ENCODE measurements at regions not wholly inside any gene's neighbourhood (a gene's known extent, or its start where the extent isn't known, plus 50 kb on each side); places are given as distances from the start of the nearest gene placed in this dataset.
"Not testable (repeated sequence)": the region's sequence is repeated elsewhere in the genome, so short reads cannot be mapped to it uniquely, and the experiment has no call there.

DNA sequence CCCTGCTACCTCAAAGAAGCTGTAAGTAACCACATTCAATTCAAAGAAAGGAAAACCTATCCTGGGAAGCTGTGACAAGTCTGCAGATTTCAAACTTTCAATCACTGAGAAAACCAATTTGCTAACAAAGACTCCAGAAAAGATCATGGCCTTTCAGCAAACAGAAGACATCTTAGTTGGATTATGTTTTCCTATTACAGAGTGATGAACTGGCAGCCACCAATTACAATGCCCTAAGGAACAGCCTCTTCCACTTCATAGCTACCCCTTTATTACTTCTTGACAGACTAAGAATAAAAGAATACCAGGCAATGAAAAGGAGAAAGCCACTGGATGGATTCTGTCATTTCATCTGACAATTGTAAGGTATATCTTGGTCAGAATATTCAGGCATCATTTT lies 128.2 kb upstream of the RASEF start:
- intact Hi-C loops (cut with micrococcal nuclease) = no loop called here
- DNase-seq (ENCODE audit: low spot score) = no peak
- H3K27ac Mint-ChIP-seq = no peak overlapping the region
- no peak overlapping the region for H3K4me3 Mint-ChIP-seq
- no peaks in the 10 kb centered on the region for H3K36me3 Mint-ChIP-seq (ENCODE audit: low read depth)
- H3K27me3 Mint-ChIP-seq (ENCODE audit: insufficient read depth) = peaks cover 2% of the 10 kb centered on the region
- H3K4me1 Mint-ChIP-seq (ENCODE audit: low read depth) = no peaks in the 10 kb centered on the region
- no peaks in the 10 kb centered on the region for H3K9me3 Mint-ChIP-seq

- H3K36me3 Mint-ChIP-seq (ENCODE audit: low read depth); H3K4me1 Mint-ChIP-seq (ENCODE audit: low read depth); intact Hi-C loops (cut with micrococcal nuclease); H3K4me3 Mint-ChIP-seq; H3K27me3 Mint-ChIP-seq (ENCODE audit: insufficient read depth); H3K9me3 Mint-ChIP-seq; H3K27ac Mint-ChIP-seq; DNase-seq (ENCODE audit: low spot score): not testable (repeated sequence)
These were observed 126.1 kb upstream of the RASEF start for GRCh38 chr9:83189026-83189425.

GRCh38 chr9:83188277-83188676 lies 125.3 kb upstream of the RASEF start:
- H3K4me1 Mint-ChIP-seq (ENCODE audit: low read depth) = no peaks in the 10 kb centered on the region
- H3K9me3 Mint-ChIP-seq = no peaks in the 10 kb centered on the region
- no peak for DNase-seq (ENCODE audit: low spot score)
- intact Hi-C loops (cut with micrococcal nuclease) = no loop called here
- no peaks in the 10 kb centered on the region for H3K36me3 Mint-ChIP-seq (ENCODE audit: low read depth)
- H3K27ac Mint-ChIP-seq = no peak overlapping the region
- no peaks in the 10 kb centered on the region for H3K27me3 Mint-ChIP-seq (ENCODE audit: insufficient read depth)
- H3K4me3 Mint-ChIP-seq = no peak overlapping the region

DNA sequence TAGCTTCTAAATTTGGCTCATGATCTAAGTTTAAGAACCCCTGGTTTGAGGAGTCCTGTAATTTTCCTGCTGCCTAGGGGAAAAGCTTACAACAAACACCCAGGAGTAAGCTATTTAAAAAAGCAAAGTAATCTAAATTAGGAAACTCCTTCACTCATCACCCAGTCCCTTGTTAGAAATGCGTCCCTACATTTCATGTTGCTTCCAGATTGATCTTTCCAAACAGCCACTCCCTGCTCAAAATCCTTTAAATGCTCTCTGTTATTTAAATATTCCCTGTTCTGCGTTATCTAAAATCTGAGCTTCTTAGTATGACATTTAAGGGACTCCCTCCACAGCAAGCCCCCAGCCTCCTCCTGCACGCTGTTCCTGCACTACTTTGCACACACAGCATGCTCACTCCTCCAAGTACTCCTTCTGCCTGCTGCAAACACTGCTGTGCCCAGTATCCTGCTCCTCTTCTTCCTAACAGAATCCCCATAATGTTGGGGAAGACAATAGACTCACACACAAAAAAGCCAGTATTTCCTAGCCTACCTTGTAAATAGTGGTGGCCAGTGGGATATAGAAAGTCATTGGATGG lies 123.3 kb upstream of the RASEF start:
- no peak for DNase-seq (ENCODE audit: low spot score)
- Mint-ChIP-seq H3K36me3 (ENCODE audit: low read depth) (no peaks in the 10 kb centered on the region), H3K9me3 (no peaks in the 10 kb centered on the region), H3K4me3 (no peak overlapping the region), H3K4me1 (ENCODE audit: low read depth) (no peaks in the 10 kb centered on the region), H3K27me3 (ENCODE audit: insufficient read depth) (no peaks in the 10 kb centered on the region), H3K27ac (no peak overlapping the region)
- intact Hi-C loops (cut with micrococcal nuclease) = no loop called here

GRCh38 chr9:83185488-83186154 lies 122.7 kb upstream of the RASEF start:
- H3K27me3 Mint-ChIP-seq (ENCODE audit: insufficient read depth) = no peaks in the 10 kb centered on the region
- intact Hi-C loops (cut with micrococcal nuclease) = no loop called here
- no peak for DNase-seq (ENCODE audit: low spot score)
- H3K4me3 Mint-ChIP-seq = no peak overlapping the region
- no peaks in the 10 kb centered on the region for H3K36me3 Mint-ChIP-seq (ENCODE audit: low read depth)
- no peak overlapping the region for H3K27ac Mint-ChIP-seq
- no peaks in the 10 kb centered on the region for H3K9me3 Mint-ChIP-seq
- H3K4me1 Mint-ChIP-seq (ENCODE audit: low read depth) = no peaks in the 10 kb centered on the region

DNA sequence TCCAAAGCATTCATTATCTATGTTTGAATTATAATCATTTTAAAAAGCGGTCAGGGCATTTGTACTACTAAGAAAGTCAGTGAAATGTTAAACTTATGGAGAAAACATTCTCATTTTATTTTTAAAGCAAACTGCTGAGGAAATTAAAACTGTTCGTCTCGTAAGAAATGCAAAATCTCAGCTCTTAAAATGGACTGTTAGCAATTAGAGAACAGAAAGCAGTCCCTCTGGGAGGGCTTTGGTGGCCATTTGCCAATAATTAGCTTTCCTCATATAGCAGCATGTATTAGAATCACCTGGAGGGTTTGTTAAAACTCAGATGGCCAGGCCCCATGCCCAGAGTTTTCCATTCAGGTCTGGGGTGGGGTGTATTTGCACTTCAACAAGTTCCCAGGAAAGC lies 120.7 kb upstream of the RASEF start:
- Mint-ChIP-seq H3K36me3 (ENCODE audit: low read depth) (no peaks in the 10 kb centered on the region), H3K27ac (no peak overlapping the region), H3K9me3 (no peaks in the 10 kb centered on the region), H3K4me3 (no peak overlapping the region), H3K4me1 (ENCODE audit: low read depth) (no peaks in the 10 kb centered on the region), H3K27me3 (ENCODE audit: insufficient read depth) (no peaks in the 10 kb centered on the region)
- intact Hi-C loops (cut with micrococcal nuclease) = no loop called here
- no peak for DNase-seq (ENCODE audit: low spot score)

GRCh38 chr9:83182071-83182470 lies 119.1 kb upstream of the RASEF start:
- Mint-ChIP-seq H3K27ac (no peak overlapping the region), H3K9me3 (peaks cover 6% of the 10 kb centered on the region), H3K4me1 (ENCODE audit: low read depth) (no peaks in the 10 kb centered on the region), H3K4me3 (no peak overlapping the region), H3K36me3 (ENCODE audit: low read depth) (no peaks in the 10 kb centered on the region), H3K27me3 (ENCODE audit: insufficient read depth) (no peaks in the 10 kb centered on the region)
- intact Hi-C loops (cut with micrococcal nuclease) = no loop called here
- no peak for DNase-seq (ENCODE audit: low spot score)

- Mint-ChIP-seq H3K4me3 (no peak overlapping the region), H3K36me3 (ENCODE audit: low read depth) (no peaks in the 10 kb centered on the region), H3K27me3 (ENCODE audit: insufficient read depth) (no peaks in the 10 kb centered on the region), H3K27ac (no peak overlapping the region), H3K4me1 (ENCODE audit: low read depth) (no peaks in the 10 kb centered on the region), H3K9me3 (peaks cover 10% of the 10 kb centered on the region)
- intact Hi-C loops (cut with micrococcal nuclease) = no loop called here
- no peak for DNase-seq (ENCODE audit: low spot score)
These were observed 115.8 kb upstream of the RASEF start for GRCh38 chr9:83178717-83179116.

- Mint-ChIP-seq H3K4me1 (ENCODE audit: low read depth) (no peaks in the 10 kb centered on the region), H3K9me3 (peaks cover 10% of the 10 kb centered on the region), H3K4me3 (no peak overlapping the region), H3K36me3 (ENCODE audit: low read depth) (no peaks in the 10 kb centered on the region), H3K27ac (no peak overlapping the region), H3K27me3 (ENCODE audit: insufficient read depth) (no peaks in the 10 kb centered on the region)
- DNase-seq (ENCODE audit: low spot score) = no peak
- intact Hi-C loops (cut with micrococcal nuclease) = no loop called here
These were observed 114.8 kb upstream of the RASEF start for GRCh38 chr9:83177747-83178146.

DNA sequence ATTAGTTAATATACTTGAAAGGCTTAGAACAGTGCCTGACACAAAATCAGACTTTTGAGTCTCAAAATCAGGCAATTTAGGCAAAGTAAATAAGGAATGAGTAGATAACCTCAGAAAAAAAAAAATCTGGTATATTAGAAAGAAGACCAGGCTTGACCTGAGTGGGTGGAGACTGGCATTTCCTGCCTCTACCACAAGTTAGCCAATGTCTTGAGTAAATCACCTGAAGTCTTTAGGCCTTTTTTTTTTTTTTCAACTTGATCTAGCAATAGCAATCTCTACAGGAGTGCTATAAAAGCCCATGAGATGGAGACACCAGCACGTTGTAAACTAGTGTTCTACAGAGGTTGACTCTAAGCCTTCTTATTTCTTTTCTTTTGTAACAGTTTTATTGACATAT lies 104.2 kb upstream of the RASEF start:
- H3K36me3 Mint-ChIP-seq (ENCODE audit: low read depth) = no peaks in the 10 kb centered on the region
- no peak for DNase-seq (ENCODE audit: low spot score)
- no peak overlapping the region for H3K4me3 Mint-ChIP-seq
- H3K4me1 Mint-ChIP-seq (ENCODE audit: low read depth) = no peaks in the 10 kb centered on the region
- intact Hi-C loops (cut with micrococcal nuclease) = no loop called here
- H3K9me3 Mint-ChIP-seq = no peaks in the 10 kb centered on the region
- H3K27me3 Mint-ChIP-seq (ENCODE audit: insufficient read depth) = no peaks in the 10 kb centered on the region
- H3K27ac Mint-ChIP-seq = no peak overlapping the region

- Mint-ChIP-seq H3K9me3 (no peaks in the 10 kb centered on the region), H3K4me1 (ENCODE audit: low read depth) (no peaks in the 10 kb centered on the region), H3K27me3 (ENCODE audit: insufficient read depth) (no peaks in the 10 kb centered on the region), H3K4me3 (no peak overlapping the region), H3K36me3 (ENCODE audit: low read depth) (no peaks in the 10 kb centered on the region), H3K27ac (no peak overlapping the region)
- DNase-seq (ENCODE audit: low spot score) = no peak
- intact Hi-C loops (cut with micrococcal nuclease) = no loop called here
These were observed 103.4 kb upstream of the RASEF start for GRCh38 chr9:83166372-83166771.

GRCh38 chr9:83155733-83156132 lies 92.8 kb upstream of the RASEF start:
- no peak overlapping the region for H3K4me3 Mint-ChIP-seq
- H3K36me3 Mint-ChIP-seq (ENCODE audit: low read depth) = no peaks in the 10 kb centered on the region
- no peaks in the 10 kb centered on the region for H3K9me3 Mint-ChIP-seq
- intact Hi-C loops (cut with micrococcal nuclease) = loop anchor here (10.0 kb wide), 1 partner anchor 61 kb away; no protein-coding TSS in a partner anchor
- H3K27ac Mint-ChIP-seq = no peak overlapping the region
- no peaks in the 10 kb centered on the region for H3K27me3 Mint-ChIP-seq (ENCODE audit: insufficient read depth)
- peaks cover 6% of the 10 kb centered on the region for H3K4me1 Mint-ChIP-seq (ENCODE audit: low read depth)
- no peak for DNase-seq (ENCODE audit: low spot score)

- Mint-ChIP-seq H3K4me3 (no peak overlapping the region), H3K36me3 (ENCODE audit: low read depth) (no peaks in the 10 kb centered on the region), H3K27ac (no peak overlapping the region), H3K9me3 (no peaks in the 10 kb centered on the region), H3K4me1 (ENCODE audit: low read depth) (peaks cover 6% of the 10 kb centered on the region), H3K27me3 (ENCODE audit: insufficient read depth) (no peaks in the 10 kb centered on the region)
- intact Hi-C loops (cut with micrococcal nuclease) = loop anchor here (10.0 kb wide), 1 partner anchor 60 kb away; no protein-coding TSS in a partner anchor
- DNase-seq (ENCODE audit: low spot score) = no peak
These were observed 91.9 kb upstream of the RASEF start for GRCh38 chr9:83154821-83155220.

Measured in activated T-helper 1 cell treated with anti-CD3 and anti-CD28 coated beads, Interleukin-12 subunit alpha, Interleukin-12 subunit beta, Interleukin-2, Interleukin-4 antibody, amounts not matched to agents 30 ng/mL and 10 ng/mL and 1 ng/mL, durations not matched to agents 14 hours and 24 hours and 36 hours (primary cell).